NCI-H146 (cell line): ENCODE measurements at regions not wholly inside any gene's neighbourhood (a gene's known extent, or its start where the extent isn't known, plus 50 kb on each side); places are given as distances from the start of the nearest gene placed in this dataset.
A peak's percentile ranks its signal among the peaks of the same experiment; 100 is the strongest.

Experiments
- DNase-seq: peaks from one replicate; lab custom pipeline; 2025; lab: John Stamatoyannopoulos, UW

DNA sequence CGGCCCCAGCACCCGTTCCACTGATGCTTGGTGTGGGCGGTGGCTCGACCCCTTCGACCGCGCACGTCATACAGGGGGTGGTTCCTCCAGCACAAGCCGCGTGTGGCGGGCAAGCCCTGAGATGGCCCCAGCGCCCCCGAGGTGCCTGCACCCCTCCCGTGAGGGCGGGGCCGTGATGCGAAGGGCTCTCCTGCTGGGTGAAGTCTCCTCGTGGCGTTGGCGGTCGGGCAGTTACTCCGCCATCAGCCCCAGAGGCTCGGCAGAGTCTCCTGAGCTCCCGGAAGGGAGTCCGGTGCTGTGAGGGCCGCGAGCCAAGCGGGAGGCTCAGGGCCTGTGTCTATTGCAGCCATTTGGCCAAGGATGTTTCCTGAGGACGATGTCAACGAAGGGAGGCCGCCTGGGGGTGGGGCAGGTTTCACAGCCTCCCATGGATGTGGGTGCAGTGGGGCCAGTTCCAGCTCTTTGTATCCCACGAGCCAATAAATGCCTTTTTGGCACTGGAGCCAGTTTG, 78.1 kb upstream of the GALNT9 start:
- DNase-seq: peak; percentile 30

DNA sequence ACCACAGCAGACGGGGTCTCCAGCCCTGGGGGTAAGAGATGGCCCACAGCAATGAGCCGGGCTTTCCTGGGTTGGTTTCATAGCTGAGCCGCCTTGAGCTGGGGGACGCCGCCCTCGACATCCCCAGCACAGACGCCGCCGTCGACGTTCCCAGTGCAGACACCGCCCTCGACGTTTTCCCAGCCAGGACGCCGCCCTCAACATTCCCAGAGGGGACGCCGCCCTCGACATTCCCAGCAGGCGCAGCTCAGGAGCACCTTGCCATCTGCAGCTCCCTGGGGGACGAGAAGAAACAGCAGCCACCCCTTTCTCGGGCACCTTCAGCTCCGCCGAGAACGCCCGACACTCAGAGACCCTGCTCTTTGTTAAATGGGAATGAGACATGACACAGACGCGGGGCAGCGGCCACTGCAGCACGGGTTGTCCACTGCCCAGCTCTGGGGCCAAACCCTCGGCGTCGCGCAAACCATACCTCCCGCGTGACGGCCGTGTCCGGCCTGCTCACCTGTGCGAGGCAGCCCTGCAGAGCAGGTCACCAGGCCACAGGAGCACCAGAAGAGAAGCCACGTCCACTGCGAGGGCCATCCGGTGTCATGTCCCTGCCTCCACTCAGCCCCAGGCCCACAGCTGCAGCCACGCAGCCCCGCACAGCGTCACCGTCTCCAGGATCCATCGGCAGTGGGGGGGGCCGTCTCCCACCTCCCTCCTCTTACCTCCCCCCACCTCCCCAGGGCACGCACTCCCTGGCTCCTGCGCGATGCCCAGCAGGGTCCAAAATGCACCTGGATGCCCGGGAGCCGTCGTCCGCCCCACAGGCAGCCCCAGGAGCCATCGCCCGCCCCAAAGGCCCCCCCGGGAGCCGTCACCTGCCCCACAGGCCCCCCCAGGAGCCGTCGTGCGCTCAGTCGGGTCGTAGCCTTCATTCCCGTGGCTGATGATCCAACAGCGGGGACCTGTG, 77.4 kb upstream of the GALNT9 start:
- no peak for DNase-seq

GRCh38 chr12:132405742-132406251, 76.4 kb upstream of the GALNT9 start:
- DNase-seq: no peak

GRCh38 chr12:132404951-132405741, 75.8 kb upstream of the GALNT9 start:
- DNase-seq: no peak

GRCh38 chr12:132404435-132404855, 75.1 kb upstream of the GALNT9 start:
- DNase-seq: no peak

- no peak for DNase-seq
Measured at GRCh38 chr12:132403636-132404434, 74.4 kb upstream of the GALNT9 start.

DNA sequence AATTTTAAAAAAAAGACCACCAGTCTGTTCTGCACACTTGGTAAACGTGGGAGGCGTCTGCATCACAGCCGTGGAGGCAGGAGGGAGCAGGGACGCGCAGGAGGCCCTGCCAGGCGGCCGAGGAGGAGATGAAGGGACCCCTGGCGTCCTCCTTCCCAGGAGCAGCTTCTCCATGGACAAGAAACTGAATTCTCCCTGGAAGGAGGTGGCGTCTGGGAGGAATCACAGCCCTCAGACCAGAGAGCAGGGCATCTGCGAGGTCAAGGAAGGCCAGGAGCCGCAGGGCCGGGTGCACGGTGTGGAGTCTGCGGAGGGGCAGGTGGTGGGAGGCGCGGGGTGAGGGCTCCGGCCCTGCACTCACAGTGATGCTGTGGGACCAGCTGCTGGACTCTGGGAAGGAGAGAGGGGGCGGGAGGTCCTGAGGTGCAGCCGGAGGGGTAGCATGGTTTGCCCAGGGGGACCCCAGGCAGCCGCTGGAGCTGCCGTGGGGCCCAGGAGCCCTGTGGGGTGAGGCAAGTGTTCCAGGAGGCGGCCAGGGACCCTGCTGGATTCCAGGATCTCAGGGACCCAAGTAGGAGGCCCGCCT, 73.5 kb upstream of the GALNT9 start:
- no peak for DNase-seq

GRCh38 chr12:132401982-132402381, 72.6 kb upstream of the GALNT9 start:
- DNase-seq: no peak

DNA sequence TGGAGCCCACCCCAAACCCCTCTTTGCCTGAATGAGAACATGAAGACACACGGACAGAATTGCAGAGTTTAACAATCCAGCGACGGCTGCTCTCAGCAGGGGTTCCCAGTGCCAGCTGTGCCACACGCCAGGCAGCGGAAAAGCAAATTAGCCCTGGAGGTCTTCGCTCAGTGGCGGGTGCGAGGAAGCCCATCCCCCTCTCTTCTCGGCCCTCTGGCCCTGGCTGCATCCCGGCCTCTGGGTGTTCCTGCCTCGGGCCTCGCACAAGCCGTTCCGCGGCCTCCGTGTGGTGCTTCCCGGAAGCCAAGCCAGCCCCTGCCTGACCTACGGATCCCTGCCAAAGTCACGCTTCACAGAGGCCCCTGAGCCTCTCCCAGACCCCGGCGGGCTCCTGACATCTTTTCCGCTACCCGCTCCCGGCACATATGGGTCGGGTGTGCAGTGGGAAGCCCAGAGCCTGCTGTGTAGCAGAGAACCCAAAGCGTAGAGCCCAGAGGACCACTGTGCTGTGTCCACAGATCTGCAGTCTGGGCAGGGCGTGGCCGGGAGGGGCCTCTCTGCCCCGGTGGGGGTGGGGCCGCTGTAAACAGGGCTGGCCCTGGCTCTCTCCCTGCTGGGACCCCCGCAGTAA, 70.7 kb upstream of the GALNT9 start:
- peak; percentile 14 for DNase-seq

DNA sequence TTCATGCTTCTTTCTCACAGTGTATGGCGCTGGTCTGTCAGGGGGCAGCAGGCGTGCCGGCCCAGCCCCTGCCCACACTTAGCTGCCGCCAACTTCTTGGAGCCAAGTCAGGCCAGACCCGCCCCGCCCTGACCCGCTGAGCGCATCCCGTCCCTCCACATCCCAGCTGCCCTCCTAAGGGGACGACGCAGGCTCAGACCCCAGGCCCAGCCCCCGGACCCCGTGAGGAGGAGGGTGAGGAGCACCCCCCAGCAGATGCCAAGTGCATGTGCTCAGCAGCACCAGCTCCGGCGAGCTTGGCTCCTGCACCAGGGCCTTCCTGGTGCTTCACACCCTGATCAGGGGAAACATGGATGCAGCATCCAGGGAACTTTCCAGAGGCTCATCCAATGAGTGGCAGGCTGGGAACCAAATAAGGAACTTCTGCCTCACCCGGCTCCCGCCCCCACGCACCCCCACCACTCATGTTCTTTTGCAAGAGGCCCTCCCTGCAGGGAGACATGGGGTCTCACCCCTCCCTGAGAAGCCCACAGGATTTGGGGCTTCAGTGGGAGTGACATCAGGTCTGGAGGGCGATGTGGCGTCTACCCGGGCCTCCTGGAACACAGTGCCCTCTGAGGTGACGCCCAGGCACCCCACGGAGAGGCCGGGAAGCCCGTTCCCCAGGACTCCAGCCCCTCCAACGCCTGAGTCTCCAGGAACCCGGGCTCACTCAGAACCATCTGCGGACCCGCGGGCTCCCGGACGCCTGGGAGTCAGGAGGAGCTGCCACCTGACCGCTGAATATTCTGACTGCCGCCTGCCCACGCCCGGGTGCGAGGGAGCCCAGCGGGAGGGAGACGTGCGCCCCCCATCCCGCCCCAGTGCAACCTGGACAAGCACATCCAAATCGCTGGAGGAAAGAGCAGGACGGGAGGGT, 70.0 kb upstream of the GALNT9 start:
- DNase-seq: no peak

DNA sequence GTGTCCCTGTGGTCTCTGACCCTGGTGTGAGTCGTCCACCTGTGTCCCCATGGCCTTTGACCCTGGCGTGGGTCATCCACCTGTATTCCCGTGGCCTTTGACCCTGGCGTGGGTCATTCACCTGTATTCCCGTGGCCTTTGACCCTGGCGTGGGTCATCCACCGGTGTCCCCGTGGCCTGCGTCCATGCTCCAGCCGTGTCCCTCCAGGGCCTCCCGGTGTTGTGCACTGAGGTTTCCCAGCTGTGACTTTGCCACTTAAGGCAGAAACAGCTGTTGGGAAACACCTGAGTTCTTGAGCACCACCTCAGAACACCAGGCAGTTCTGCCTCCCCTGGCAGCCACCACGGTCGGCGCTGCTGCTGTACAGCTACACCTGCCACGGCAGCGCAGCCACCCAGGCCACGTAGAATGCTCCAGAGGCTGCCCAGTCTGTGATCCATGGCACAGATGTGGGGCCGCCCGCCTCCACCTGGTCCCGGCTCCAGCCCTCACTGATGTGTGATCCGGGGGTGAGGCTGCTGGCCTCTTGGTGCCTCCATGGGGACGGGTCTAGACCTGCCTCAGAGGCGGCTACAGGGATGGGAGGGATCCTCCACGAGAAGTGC, 69.1 kb upstream of the GALNT9 start:
- no peak for DNase-seq

- DNase-seq: no peak
Measured at GRCh38 chr12:132397934-132398385, 68.6 kb upstream of the GALNT9 start.

DNA sequence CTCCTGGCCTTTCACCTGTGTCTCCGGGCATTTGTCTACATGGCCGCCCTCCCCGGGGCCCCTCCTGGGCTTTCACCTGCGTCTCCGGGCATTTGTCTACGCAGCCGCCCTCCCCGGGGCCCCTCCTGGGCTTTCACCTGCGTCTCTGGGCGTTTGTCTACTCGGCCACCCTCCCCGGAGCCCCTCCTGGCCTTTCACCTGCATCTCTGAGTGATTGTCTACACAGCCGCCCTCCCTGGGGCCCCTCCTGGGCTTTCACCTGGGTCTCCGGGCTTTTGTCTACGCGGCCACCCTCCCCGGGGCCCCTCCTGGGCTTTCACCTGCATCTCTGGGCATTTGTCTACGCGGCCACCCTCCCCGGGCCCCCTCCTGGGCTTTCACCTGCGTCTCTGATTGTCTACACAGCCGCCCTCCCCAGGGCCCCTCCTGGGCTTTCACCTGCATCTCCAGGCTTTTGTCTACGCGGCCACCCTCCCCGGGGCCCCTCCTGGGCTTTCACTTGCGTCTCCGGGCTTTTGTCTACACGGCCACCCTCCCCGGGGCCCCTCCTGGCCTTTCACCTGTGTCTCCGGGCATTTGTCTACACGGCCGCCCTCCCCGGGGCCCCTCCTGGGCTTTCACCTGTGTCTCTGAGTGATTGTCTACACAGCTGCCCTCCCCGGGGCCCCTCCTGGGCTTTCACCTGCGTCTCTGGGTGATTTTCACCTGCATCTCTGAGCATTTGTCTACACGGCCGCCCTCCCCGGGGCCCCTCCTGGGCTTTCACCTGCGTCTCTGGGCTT, 68.0 kb upstream of the GALNT9 start:
- no peak for DNase-seq

DNA sequence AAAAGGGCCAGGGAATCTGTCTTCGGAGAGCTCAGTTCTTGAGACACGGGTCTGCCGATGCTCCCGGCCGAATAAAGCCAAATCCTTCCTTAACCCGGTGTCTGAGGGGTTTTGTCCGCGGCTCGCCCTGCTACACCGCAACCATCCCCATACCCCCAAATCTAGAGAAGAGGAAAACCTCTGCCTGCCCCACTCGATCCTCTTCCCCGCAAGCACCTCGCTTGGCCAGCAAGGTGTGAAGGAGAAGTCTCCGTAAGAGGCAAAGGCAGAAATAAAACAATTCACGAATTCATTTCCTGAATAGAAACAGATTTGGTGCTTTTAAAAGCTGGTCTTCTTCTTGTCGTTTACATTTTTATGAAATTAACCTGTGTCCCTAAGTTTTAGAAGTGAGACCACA, 67.3 kb upstream of the GALNT9 start:
- DNase-seq: no peak

DNA sequence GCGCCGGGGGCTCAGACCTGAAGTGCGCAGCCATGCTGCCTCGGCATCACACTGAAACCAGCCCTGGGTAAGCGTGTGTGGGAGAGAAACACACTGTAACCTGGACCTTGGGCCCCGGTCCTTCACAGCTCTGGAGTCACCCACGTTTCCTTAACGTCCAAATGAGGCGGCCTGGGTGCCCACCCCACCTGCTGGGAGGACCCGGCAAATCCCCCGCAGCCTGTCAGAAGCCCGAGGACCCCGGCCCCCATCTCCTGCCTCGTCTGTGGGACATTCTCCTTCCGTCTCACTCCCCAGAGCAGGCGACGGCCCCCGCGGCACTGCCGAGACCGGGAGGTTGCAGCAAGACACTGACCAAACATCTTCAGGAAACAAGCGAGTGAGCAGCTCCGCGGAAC, 66.5 kb upstream of the GALNT9 start:
- no peak for DNase-seq

DNA sequence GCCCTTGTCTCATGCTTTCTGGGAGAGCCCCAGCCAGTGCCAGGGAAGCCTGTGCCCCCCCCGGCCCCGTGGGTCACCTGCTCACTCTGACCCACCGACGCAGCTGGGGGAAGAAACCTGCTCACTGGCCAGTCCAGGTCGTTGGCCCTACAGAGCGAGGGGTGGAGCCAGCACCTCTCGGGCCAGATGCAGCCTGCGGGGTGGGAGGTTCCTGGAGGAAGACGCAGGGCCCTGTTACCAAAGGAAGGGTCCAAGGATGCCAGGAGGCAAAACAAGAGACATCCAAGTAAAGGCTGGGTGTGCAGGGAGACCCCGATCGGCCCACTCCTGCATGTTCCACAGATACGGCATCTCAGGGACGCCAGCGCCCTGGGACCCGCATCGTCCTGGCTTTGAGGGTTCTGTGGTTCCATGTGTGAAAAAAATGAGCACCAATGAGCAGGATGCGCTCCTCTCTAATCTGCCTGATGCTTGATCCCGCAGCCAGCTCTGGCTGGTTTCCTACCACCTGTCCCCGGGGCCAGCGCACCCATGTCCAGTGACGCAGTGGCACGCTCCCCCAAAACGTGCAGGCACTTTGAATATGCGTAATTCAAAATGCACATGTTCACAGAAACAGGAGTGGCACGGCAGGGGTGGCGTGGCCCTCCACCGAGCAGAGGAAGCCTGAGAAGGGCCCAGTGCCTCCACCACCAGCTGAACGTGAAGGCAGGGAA, 66.0 kb upstream of the GALNT9 start:
- DNase-seq: no peak

- no peak for DNase-seq
Measured at GRCh38 chr12:132393991-132394949, 64.9 kb upstream of the GALNT9 start.
